Astrocyte (in vitro differentiated cells and primary cell): ENCODE measurements at regions not wholly inside any gene's neighbourhood (a gene's known extent, or its start where the extent isn't known, plus 50 kb on each side); places are given as distances from the start of the nearest gene placed in this dataset.

ENCODE experiments used
- DNase-seq: peaks from one replicate; pipeline ENCODE4 v3.0.0-alpha.2; 2010; ENCODE audit warnings: low read depth
- FAIRE-seq: peaks from 2 replicates; lab custom pipeline; 2011; peaks lifted over from hg19 to GRCh38; lab: Jason Lieb, UNC
- H2AFZ ChIP-seq: 2 replicates; pipeline ENCODE4 v1.6.0; 2012; ENCODE audit warnings: low read depth, low read length, inconsistent platforms
- H3K27ac ChIP-seq: 2 replicates; pipeline ENCODE4 v1.5.1; 2011; ENCODE audit warnings: low read depth, low read length, inconsistent platforms
- H3K27me3 ChIP-seq: 2 replicates; pipeline ENCODE4 v1.6.0; 2011; ENCODE audit warnings: low read length, inconsistent platforms; ENCODE audit not compliant: insufficient read depth
- H3K36me3 ChIP-seq: 2 replicates; pipeline ENCODE4 v1.5.1; 2011; ENCODE audit warnings: low read length, inconsistent platforms; ENCODE audit not compliant: insufficient read depth
- H3K4me1 ChIP-seq: 2 replicates; pipeline ENCODE4 v1.5.1; 2011; ENCODE audit warnings: low read length, inconsistent platforms; ENCODE audit not compliant: insufficient read depth
- H3K4me2 ChIP-seq: 2 replicates; pipeline ENCODE4 v1.6.0; 2012; ENCODE audit warnings: low read length, inconsistent platforms
- H3K4me3 ChIP-seq: 2 replicates; pipeline ENCODE4 v1.5.1; 2011; ENCODE audit warnings: low read depth, mild to moderate bottlenecking, low read length, inconsistent platforms; ENCODE audit not compliant: insufficient read depth
- H3K79me2 ChIP-seq: 2 replicates; pipeline ENCODE4 v1.6.0; 2012; ENCODE audit warnings: mild to moderate bottlenecking, low read length, inconsistent platforms; ENCODE audit not compliant: insufficient read depth
- H3K9ac ChIP-seq: 2 replicates; pipeline ENCODE4 v1.6.0; 2012; ENCODE audit warnings: mild to moderate bottlenecking, low read length, inconsistent platforms
- H3K9me3 ChIP-seq: 2 replicates; pipeline ENCODE4 v1.5.1; 2012; ENCODE audit warnings: low read depth, mild to moderate bottlenecking, low read length, inconsistent platforms; ENCODE audit not compliant: insufficient read depth
- H4K20me1 ChIP-seq: 2 replicates; pipeline ENCODE4 v1.6.0; 2012; ENCODE audit warnings: low read length, inconsistent platforms; ENCODE audit not compliant: insufficient read depth
- H3K27ac Mint-ChIP-seq: one replicate; pipeline ENCODE4 v1.8.0; 2021; ENCODE audit warnings: mild to moderate bottlenecking, mixed read lengths; ENCODE audit not compliant: unreplicated experiment
- H3K27me3 Mint-ChIP-seq: one replicate; pipeline ENCODE4 v1.8.0; 2021; ENCODE audit warnings: low read depth, mixed read lengths; ENCODE audit not compliant: unreplicated experiment
- H3K36me3 Mint-ChIP-seq: one replicate; pipeline ENCODE4 v1.8.0; 2021; ENCODE audit warnings: low read depth, mixed read lengths; ENCODE audit not compliant: unreplicated experiment
- H3K4me1 Mint-ChIP-seq: one replicate; pipeline ENCODE4 v1.8.0; 2021; ENCODE audit warnings: low read depth, mixed read lengths; ENCODE audit not compliant: unreplicated experiment
- H3K4me3 Mint-ChIP-seq: one replicate; pipeline ENCODE4 v1.8.0; 2021; ENCODE audit warnings: mild to moderate bottlenecking, moderate library complexity, mixed read lengths; ENCODE audit not compliant: unreplicated experiment
- H3K9me3 Mint-ChIP-seq: one replicate; pipeline ENCODE4 v1.8.0; 2021; ENCODE audit warnings: mild to moderate bottlenecking, mixed read lengths; ENCODE audit not compliant: unreplicated experiment
- EZH2 ChIP-seq: IDR thresholded peaks from 2 replicates; pipeline ENCODE4 v1.6.1; 2012; ENCODE audit warnings: mild to moderate bottlenecking, low read length, inconsistent platforms; ENCODE audit not compliant: insufficient read depth
- TF ChIP-seq, protein P1 (sequence below): IDR thresholded peaks from 2 replicates; pipeline ENCODE4 v1.5.1; 2011; ENCODE audit warnings: low read depth, mild to moderate bottlenecking, inconsistent platforms, low read length, moderate library complexity; ENCODE audit not compliant: insufficient read depth

DNA sequence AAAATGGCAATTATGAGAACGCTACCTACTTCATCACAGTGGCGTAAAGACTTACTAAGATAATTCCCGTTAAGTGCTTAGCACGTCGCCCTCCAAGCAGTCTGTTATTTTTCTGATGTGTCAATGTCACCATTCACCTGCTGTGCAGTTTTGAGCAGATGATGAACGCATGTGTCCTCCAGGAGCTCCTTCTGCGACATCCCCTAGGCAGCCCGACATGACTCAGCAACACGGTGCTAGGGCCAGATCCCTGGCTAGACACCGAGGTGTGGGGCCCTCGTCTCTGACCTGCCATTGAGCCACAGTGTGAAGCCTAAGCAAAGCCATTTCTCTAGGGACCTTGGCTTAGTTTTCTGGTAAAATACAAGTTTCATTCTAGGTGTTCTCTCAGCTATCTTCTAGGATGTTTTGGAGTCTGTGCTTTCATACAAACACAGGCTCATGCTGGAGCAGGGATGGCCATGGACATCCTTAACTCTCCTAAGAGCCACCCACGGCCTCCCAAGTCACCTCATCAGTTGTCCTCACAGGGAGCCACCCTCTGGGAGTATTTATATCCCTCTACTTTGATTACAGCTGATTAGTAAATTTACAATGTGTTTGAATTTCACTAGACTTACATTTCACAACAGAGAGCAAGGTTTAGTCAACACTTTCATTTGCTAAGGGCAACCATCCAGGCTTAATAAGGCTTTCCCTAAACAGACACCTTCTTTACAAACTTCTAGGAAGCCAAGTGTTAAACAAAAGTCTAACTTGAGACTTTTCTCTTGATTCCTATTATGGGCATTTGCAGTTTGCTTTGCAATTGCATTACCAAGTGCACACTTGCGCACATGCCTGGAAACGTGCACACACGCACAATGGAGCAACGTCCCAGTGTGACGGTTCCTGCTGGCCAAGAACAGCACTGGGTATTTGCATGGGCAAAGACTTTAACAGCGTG lies 376.8 kb upstream of the ID2 start:
- Histone ChIP-seq H3K36me3 (no peaks in the 10 kb centered on the region), H3K9me3 (no peaks in the 10 kb centered on the region), H3K79me2 (no peaks in the 10 kb centered on the region), H3K27ac (no peak overlapping the region), H2AFZ (no peak overlapping the region), H3K27me3 (no peaks in the 10 kb centered on the region), H4K20me1 (no peaks in the 10 kb centered on the region), H3K4me3 (no peak overlapping the region), H3K4me2 (no peak overlapping the region), H3K4me1 (peaks cover 16% of the 10 kb centered on the region), H3K9ac (no peak overlapping the region)
- TF ChIP-seq, protein P1, sequence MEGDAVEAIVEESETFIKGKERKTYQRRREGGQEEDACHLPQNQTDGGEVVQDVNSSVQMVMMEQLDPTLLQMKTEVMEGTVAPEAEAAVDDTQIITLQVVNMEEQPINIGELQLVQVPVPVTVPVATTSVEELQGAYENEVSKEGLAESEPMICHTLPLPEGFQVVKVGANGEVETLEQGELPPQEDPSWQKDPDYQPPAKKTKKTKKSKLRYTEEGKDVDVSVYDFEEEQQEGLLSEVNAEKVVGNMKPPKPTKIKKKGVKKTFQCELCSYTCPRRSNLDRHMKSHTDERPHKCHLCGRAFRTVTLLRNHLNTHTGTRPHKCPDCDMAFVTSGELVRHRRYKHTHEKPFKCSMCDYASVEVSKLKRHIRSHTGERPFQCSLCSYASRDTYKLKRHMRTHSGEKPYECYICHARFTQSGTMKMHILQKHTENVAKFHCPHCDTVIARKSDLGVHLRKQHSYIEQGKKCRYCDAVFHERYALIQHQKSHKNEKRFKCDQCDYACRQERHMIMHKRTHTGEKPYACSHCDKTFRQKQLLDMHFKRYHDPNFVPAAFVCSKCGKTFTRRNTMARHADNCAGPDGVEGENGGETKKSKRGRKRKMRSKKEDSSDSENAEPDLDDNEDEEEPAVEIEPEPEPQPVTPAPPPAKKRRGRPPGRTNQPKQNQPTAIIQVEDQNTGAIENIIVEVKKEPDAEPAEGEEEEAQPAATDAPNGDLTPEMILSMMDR: no peak
- TF ChIP-seq EZH2: no peak
- Mint-ChIP-seq H3K9me3 (no peaks in the 10 kb centered on the region), H3K36me3 (no peaks in the 10 kb centered on the region), H3K4me1 (peaks cover 7% of the 10 kb centered on the region), H3K27me3 (peaks cover 5% of the 10 kb centered on the region), H3K4me3 (no peak overlapping the region), H3K27ac (no peak overlapping the region)
- DNase-seq (no peak), FAIRE-seq (no peak)

DNA sequence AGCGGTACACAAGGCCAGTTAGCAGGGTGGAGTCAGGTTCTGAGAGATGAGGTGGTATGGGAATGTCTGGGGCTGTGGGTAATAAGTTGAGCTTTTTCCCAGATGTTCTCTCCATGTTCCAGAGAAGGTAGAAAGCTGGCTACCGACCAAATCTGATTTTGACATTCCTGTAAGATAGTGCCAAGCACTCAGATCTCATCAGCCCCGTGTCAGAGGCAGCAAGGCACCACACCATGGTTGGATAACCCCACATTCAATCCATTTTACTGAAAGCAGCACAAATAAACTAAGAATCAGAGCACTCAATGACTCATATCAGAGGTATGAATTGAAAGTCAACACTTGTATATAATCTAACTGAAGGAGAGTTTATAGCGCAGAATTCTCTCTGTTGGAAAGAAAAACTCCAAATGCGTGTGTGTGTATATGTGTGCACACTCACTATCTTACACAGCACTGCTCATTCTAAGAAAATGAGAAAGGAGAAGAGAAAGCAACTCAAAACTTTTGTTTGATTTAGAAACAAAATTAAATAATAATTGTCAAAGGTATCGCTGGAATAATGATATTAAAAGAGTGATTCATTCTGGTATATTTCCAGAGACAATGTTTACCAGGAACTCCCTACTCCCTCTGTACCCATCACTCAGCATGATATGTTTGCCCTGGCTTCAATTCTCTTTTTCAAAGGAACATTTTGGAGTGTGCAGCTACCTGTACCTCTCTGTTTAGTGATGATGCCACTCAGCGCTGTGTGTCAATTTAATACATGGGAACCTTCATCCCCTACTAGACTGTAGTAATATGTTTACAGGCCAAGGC lies 375.1 kb upstream of the ID2 start:
- Mint-ChIP-seq H3K36me3 (no peaks in the 10 kb centered on the region), H3K27ac (no peak overlapping the region), H3K27me3 (peaks cover 19% of the 10 kb centered on the region), H3K4me3 (no peak overlapping the region), H3K4me1 (peaks cover 7% of the 10 kb centered on the region), H3K9me3 (no peaks in the 10 kb centered on the region)
- no peaks in the 10 kb centered on the region for H4K20me1 ChIP-seq
- H3K36me3 ChIP-seq: no peaks in the 10 kb centered on the region
- H3K9me3 ChIP-seq: no peaks in the 10 kb centered on the region
- H2AFZ ChIP-seq: no peak overlapping the region
- no peak overlapping the region for H3K9ac ChIP-seq
- H3K27me3 ChIP-seq: no peaks in the 10 kb centered on the region
- FAIRE-seq (no peak), DNase-seq (peak; percentile 78)
- no peaks in the 10 kb centered on the region for H3K79me2 ChIP-seq
- H3K4me2 ChIP-seq: peak overlapping the region; percentile 52
- peaks cover 16% of the 10 kb centered on the region for H3K4me1 ChIP-seq
- no peak overlapping the region for H3K4me3 ChIP-seq
- TF ChIP-seq EZH2: no peak
- TF ChIP-seq, protein P1: no peak
- no peak overlapping the region for H3K27ac ChIP-seq
